Kidney (tissue), 13 donors: ENCODE measurements at regions not wholly inside any gene's neighbourhood (a gene's known extent, or its start where the extent isn't known, plus 50 kb on each side); places are given as distances from the start of the nearest gene placed in this dataset.

ENCODE experiments used
- DNase-seq, 5 donors: peaks; one replicate each; pipeline ENCODE4 v3.0.0-alpha.2; 2013 to 2020
- FAIRE-seq: peaks from 2 replicates; lab custom pipeline; 2012; peaks lifted over from hg19 to GRCh38; lab: Jason Lieb, UNC
- H3K27ac ChIP-seq, 2 donors: one replicate each; pipeline ENCODE4 v1.7.0; 2013; ENCODE audit warnings: low read depth in 2 of 2, low read length in 2 of 2, inconsistent platforms in 1 of 2
- H3K27me3 ChIP-seq: one replicate; pipeline ENCODE4 v1.7.1; 2013; ENCODE audit warnings: low read length, inconsistent platforms; ENCODE audit not compliant: control insufficient read depth, insufficient read depth
- H3K36me3 ChIP-seq, 3 donors: one replicate each; pipeline versions ENCODE4 v1.7.0 to v1.7.1; 2013; ENCODE audit warnings: low read length in 3 of 3, control low read depth in 1 of 3, inconsistent platforms in 1 of 3; ENCODE audit not compliant: insufficient read depth in 3 of 3, control insufficient read depth in 2 of 3
- H3K4me1 ChIP-seq, 3 donors: one replicate each; pipeline versions ENCODE4 v1.7.0 to v1.7.1; 2013; ENCODE audit warnings: low read length in 3 of 3, inconsistent platforms in 1 of 3, low read depth in 1 of 3; ENCODE audit not compliant: control insufficient read depth in 2 of 3, insufficient read depth in 2 of 3
- H3K4me3 ChIP-seq, 3 donors: one replicate each; pipeline versions ENCODE4 v1.7.0 to v1.8.1; 2013; ENCODE audit warnings: low read length in 3 of 3, control low read depth in 1 of 3, inconsistent platforms in 1 of 3
- H3K9ac ChIP-seq, 3 donors: one replicate each; pipeline versions ENCODE4 v1.7.0 to v1.7.1; 2013; ENCODE audit warnings: low read length in 3 of 3, control low read depth in 1 of 3, inconsistent platforms in 1 of 3
- H3K9me3 ChIP-seq, 3 donors: one replicate each; pipeline versions ENCODE4 v1.7.0 to v1.7.1; 2013; ENCODE audit warnings: low read length in 3 of 3, control low read depth in 1 of 3, inconsistent platforms in 1 of 3; ENCODE audit not compliant: control insufficient read depth in 2 of 3, insufficient read depth in 1 of 3
- intact Hi-C: fragments of 100-400 bp; cut with DNase I; formaldehyde crosslinking; loops from one replicate; pipeline ENCODE4 v1.11.1; 2022
- TF ChIP-seq, protein P1 (sequence below): IDR thresholded peaks from 3 replicates; pipeline ENCODE4 v1.5.1; 2012; ENCODE audit warnings: mild to moderate bottlenecking, moderate library complexity, borderline replicate concordance; ENCODE audit not compliant: insufficient read depth; ENCODE audit errors: extremely low read depth
- donor health status: control.
- donor health status: control.
- donor health status: control.
- donor health status: control.
- donor health status: control.
- donor health status: DM: yes; HTN: yes; CAD: no.
- donor health status: Normal renal cell carcinoma (clear cell type).

DNA sequence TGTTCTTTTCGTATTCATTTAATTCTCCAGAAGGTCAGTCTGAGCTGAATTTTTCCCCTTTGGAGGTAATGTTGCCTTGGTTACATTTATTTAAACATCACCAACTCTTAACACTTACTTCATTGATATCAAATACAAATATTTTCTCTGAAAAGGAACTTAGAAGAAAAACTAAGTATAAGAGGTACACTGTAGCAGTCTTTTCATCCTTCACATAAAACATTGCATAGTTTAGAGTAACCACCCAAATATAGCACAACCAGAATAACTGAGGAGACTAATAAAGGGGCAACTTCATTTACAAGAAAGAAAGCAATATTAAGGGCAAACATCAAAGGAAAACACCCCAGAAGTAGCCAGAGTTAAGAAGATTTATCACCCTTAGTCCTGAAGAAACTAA is 1115.0 kb upstream of the POT1 start:
- Histone ChIP-seq H3K4me3 (no peak overlapping the region), H3K9me3 (peaks cover 0 to 4% (median 0%) of the 10 kb centered on the region in 3 donors), H3K9ac (no peak overlapping the region), H3K36me3 (no peaks in the 10 kb centered on the region), H3K27me3 (no peaks in the 10 kb centered on the region), H3K27ac (no peak overlapping the region), H3K4me1 (no peaks in the 10 kb centered on the region)
- TF ChIP-seq, protein P1, sequence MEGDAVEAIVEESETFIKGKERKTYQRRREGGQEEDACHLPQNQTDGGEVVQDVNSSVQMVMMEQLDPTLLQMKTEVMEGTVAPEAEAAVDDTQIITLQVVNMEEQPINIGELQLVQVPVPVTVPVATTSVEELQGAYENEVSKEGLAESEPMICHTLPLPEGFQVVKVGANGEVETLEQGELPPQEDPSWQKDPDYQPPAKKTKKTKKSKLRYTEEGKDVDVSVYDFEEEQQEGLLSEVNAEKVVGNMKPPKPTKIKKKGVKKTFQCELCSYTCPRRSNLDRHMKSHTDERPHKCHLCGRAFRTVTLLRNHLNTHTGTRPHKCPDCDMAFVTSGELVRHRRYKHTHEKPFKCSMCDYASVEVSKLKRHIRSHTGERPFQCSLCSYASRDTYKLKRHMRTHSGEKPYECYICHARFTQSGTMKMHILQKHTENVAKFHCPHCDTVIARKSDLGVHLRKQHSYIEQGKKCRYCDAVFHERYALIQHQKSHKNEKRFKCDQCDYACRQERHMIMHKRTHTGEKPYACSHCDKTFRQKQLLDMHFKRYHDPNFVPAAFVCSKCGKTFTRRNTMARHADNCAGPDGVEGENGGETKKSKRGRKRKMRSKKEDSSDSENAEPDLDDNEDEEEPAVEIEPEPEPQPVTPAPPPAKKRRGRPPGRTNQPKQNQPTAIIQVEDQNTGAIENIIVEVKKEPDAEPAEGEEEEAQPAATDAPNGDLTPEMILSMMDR = no peak
- DNase-seq = no peak
- FAIRE-seq = no peak
- intact Hi-C loops = no loop called here

DNA sequence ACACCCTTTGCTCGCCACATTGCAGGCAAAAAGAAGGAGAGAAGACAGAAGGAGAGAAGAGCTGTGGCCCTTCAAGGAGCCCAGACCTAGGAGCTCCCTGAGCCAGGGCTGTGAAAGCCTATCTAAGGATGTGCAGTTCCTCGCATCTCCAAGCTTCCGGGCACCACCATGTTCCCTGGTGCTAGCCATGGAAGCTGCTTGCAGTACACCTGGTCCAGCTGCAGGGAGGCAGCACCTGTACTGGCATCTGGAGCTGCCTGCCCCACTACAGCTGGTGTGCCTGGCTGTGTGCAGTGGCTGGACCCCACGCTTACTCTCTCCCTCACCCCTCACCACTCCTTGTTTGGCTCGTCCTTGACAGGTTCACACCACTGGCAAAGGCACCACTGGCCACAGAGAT is 1111.8 kb upstream of the POT1 start:
- H3K27ac ChIP-seq = no peak overlapping the region
- intact Hi-C loops = no loop called here
- DNase-seq (peak in 1 of 5 donors; percentile 54), FAIRE-seq (no peak)
- H3K9ac ChIP-seq = no peak overlapping the region
- no peaks in the 10 kb centered on the region for H3K4me1 ChIP-seq
- TF ChIP-seq, protein P1 = no peak
- no peak overlapping the region for H3K4me3 ChIP-seq
- no peaks in the 10 kb centered on the region for H3K9me3 ChIP-seq
- H3K27me3 ChIP-seq = no peaks in the 10 kb centered on the region
- H3K36me3 ChIP-seq = no peaks in the 10 kb centered on the region

DNA sequence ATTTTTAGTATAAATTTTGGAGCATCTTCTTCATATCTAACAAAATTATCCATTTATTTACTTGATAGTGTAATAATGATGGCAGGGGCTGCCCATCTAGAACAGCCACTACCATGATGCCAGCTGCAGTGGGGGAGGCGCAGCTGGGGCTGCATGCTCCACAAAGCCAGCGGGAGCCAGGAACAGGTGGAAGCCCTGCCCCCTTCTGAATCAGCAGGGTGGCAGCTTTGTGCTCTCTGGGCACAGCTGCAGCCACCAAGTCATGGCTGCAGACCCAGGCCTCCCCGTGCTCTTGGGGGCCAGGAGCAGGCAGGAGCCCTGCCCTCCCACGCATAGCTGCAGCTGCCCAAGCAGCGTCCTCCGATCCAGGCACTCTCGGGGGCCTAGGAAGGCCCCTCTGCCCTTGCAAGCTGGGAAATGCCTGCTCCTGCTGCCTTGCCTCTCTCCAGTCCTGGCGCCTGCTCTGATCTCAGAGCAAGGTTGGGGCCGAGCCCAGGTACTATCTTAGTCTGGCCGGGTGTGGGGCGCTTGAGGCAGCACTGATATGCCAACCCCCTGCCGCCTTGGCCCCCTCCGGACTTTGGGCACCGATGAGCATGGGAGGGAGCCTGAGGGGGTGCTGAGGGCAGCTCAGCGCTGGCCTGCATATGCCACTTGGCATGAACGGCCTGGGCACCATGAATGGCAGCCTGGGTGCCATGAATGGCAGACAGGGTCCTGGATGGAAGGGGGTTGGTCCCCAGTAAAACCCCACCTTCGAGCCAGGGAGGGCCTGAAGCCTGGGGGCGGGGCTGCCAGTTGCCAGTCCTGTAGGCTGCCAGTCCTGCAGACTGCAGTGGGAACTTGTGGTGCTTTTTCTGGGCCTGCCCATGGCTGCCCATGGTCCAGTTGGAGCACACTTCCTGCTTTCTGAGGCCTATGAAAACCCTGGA is 1110.8 kb upstream of the POT1 start:
- no peaks in the 10 kb centered on the region for H3K27me3 ChIP-seq
- intact Hi-C loops = no loop called here
- no peaks in the 10 kb centered on the region for H3K9me3 ChIP-seq
- TF ChIP-seq, protein P1 = no peak
- no peaks in the 10 kb centered on the region for H3K36me3 ChIP-seq
- no peak overlapping the region for H3K4me3 ChIP-seq
- H3K4me1 ChIP-seq = no peaks in the 10 kb centered on the region
- no peak for FAIRE-seq
- no peak overlapping the region for H3K9ac ChIP-seq
- no peak overlapping the region for H3K27ac ChIP-seq
- DNase-seq = peak in 3 of 5 donors; percentile 1 to 62 (median 25)
